ENCODE measurements at regions not wholly inside any gene's neighbourhood (a gene's known extent, or its start where the extent isn't known, plus 50 kb on each side); places are given as distances from the start of the nearest gene placed in this dataset.

DNA sequence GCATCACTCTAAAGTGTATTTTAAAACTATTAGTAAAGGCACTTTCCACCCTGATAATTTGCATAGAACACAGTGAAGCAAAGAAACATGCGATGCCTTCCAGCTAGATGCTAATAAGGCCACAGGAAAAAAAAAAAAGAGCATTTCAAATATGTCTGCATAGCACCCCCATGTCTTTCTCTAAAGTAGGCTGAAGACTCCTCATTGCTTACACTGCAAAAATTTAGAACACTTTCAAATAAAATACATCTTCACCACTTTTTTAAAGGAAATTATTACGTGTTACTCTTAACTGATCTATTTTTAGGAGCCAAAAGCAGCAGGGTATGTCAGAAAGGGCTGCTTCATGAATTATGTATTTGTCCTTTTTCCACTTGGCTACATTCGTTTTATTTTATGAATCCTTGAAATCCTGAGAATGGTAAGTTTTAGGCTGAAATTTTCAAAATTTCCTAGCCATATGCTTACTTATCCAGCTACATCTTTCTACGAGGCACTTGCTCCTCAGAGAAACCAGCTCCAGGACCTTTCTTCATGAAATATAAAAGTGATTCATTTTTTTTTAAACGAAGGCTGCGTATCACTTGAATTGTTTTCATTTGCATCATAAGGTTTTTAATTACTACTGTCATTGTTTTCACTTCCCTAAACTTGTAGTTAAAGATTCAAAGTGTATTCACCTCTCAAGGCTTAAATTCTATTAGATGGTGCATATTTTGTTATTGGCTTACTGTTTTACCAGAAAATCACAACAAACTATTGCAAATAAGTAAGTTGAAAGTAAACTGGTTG, 513.0 kb downstream of the PTPRC start:
- Histone ChIP-seq H3K36me3 (replicated peaks in 1 of 2; ENCODE audit: insufficient read depth in 1 of 2, low read depth in 2 of 2) (no peaks in the 10 kb centered on the region), H3K9me3 (no peaks in the 10 kb centered on the region), H3K4me3 (no peak overlapping the region), H3K27me3 (no peaks in the 10 kb centered on the region), H3K4me1 (no peaks in the 10 kb centered on the region), H3K27ac (no peak overlapping the region)
- DNase-seq (no peak), ATAC-seq (no peak)
- WGBS, 2 donors: 76 to 80% methylated on average over 6 of the region's 6 CpGs
- intact Hi-C loops (cut with DNase I): no loop called here
- TF ChIP-seq, protein P1, sequence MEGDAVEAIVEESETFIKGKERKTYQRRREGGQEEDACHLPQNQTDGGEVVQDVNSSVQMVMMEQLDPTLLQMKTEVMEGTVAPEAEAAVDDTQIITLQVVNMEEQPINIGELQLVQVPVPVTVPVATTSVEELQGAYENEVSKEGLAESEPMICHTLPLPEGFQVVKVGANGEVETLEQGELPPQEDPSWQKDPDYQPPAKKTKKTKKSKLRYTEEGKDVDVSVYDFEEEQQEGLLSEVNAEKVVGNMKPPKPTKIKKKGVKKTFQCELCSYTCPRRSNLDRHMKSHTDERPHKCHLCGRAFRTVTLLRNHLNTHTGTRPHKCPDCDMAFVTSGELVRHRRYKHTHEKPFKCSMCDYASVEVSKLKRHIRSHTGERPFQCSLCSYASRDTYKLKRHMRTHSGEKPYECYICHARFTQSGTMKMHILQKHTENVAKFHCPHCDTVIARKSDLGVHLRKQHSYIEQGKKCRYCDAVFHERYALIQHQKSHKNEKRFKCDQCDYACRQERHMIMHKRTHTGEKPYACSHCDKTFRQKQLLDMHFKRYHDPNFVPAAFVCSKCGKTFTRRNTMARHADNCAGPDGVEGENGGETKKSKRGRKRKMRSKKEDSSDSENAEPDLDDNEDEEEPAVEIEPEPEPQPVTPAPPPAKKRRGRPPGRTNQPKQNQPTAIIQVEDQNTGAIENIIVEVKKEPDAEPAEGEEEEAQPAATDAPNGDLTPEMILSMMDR (IDR thresholded peaks at IDR 0.05): no peak
- no peak for TF ChIP-seq POLR2A (IDR thresholded peaks at IDR 0.05)

DNA sequence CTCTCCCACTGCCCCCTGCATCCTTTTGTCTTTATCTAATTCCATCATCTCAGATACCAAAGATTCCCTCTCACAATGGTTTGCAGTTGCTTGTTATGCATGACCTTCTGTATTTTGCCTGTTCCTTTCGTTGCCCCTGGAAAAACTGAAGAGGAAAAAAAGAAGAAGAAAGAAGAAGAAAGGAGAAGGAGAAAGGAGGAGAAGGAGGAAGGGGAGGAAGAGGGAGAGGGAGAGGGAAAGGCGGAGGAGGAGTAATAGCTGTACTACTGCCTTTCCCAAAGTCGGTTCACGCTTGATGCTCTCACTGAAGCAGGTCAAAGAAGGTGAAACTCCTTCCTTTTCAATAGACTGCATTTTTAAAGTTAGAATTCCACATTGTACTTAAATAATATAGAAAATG, 513.8 kb downstream of the PTPRC start:
- intact Hi-C loops (cut with DNase I): no loop called here
- 67 to 68% methylated on average over 4 of the region's 4 CpGs for WGBS, 2 donors
- no peak overlapping the region for H3K4me3 ChIP-seq
- H3K27ac ChIP-seq: no peak overlapping the region
- H3K9me3 ChIP-seq: no peaks in the 10 kb centered on the region
- H3K36me3 ChIP-seq (replicated peaks in 1 of 2; ENCODE audit: insufficient read depth in 1 of 2, low read depth in 2 of 2): no peaks in the 10 kb centered on the region
- no peak for TF ChIP-seq POLR2A (IDR thresholded peaks at IDR 0.05)
- TF ChIP-seq, protein P1 (IDR thresholded peaks at IDR 0.05): no peak
- DNase-seq: no peak
- ATAC-seq: no peak
- H3K27me3 ChIP-seq: no peaks in the 10 kb centered on the region
- no peaks in the 10 kb centered on the region for H3K4me1 ChIP-seq

DNA sequence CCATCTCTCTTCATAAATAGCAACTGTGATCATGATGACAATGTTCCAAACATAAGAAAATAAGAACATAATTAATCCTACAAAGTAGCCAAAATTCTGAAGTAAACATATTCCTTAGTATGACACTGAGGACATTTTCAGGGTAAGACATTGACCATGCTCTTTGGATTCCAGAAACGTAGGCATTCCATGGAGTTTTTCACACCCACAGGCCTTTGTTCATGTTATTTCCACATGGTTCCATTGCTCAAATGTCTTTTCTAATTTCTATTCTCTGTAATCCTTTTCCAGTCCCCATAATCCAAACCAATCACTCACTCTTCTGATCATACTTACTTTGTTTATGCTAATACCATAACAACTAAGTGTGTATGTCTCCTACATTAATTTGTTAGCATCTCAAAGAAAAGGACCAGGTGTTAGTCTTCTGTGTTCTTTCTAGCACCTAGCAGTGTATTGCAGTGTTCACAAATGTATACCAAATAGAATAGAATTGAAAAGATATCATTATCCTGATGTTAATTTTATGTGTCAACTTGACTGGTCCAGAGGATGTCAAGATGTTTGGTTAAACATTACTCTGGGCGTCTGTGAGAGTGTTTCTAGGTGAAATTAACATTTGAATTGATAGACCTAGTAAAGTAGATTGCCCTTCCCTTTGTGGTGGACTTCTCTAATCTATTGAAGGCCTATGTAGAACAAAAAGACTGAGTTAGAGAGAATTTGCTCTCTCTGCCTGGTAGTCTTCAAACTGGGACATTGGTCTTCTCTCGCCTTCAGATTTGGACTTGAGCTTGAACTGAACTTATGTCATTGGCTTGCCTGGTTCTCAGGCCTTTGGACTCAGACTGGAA, 516.6 kb downstream of the PTPRC start:
- ATAC-seq: no peak
- TF ChIP-seq, protein P1 (IDR thresholded peaks at IDR 0.05): no peak
- no peak for TF ChIP-seq POLR2A (IDR thresholded peaks at IDR 0.05)
- no peak for DNase-seq
- no peaks in the 10 kb centered on the region for H3K4me1 ChIP-seq
- no peak overlapping the region for H3K27ac ChIP-seq
- no peaks in the 10 kb centered on the region for H3K9me3 ChIP-seq
- no peaks in the 10 kb centered on the region for H3K36me3 ChIP-seq (replicated peaks in 1 of 2; ENCODE audit: insufficient read depth in 1 of 2, low read depth in 2 of 2)
- H3K27me3 ChIP-seq: no peaks in the 10 kb centered on the region
- H3K4me3 ChIP-seq: no peak overlapping the region
- WGBS, 2 donors: 76 to 81% methylated on average over 3 of the region's 3 CpGs
- intact Hi-C loops (cut with DNase I): no loop called here

DNA sequence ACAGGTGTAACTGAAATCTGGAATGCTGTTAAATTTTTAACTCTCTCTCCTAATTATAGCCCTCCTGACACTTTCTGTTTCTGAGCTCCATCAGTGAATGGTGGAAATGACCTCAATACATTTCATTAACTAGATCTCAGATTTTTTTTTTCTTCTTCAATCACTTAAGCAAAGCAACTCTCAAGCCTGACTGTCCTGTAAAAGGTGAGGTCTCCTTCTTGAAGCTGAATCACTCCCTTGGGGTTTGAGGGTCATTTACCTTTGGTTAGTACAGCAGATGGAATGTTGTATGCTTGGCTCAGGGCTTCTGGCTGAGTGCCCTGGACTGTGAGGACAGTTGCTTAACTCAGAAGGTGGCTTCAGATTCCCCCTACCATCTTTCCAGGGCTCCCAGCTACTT, 518.7 kb downstream of the PTPRC start:
- no peaks in the 10 kb centered on the region for H3K36me3 ChIP-seq (replicated peaks in 1 of 2; ENCODE audit: insufficient read depth in 1 of 2, low read depth in 2 of 2)
- no peak overlapping the region for H3K4me3 ChIP-seq
- H3K4me1 ChIP-seq: no peaks in the 10 kb centered on the region
- intact Hi-C loops (cut with DNase I): no loop called here
- TF ChIP-seq, protein P1 (IDR thresholded peaks at IDR 0.05): no peak
- no peak for TF ChIP-seq POLR2A (IDR thresholded peaks at IDR 0.05)
- no peaks in the 10 kb centered on the region for H3K9me3 ChIP-seq
- H3K27me3 ChIP-seq: no peaks in the 10 kb centered on the region
- ATAC-seq (no peak), DNase-seq (no peak)
- H3K27ac ChIP-seq: no peak overlapping the region
